ENCODE measurements at regions not wholly inside any gene's neighbourhood (a gene's known extent, or its start where the extent isn't known, plus 50 kb on each side); places are given as distances from the start of the nearest gene placed in this dataset.
A peak's percentile ranks its signal among the peaks of the same experiment; 100 is the strongest.
"Not testable (repeated sequence)": the region's sequence is repeated elsewhere in the genome, so short reads cannot be mapped to it uniquely, and the experiment has no call there.

GRCh38 chr2:53209679-53210458 lies 557.7 kb upstream of the CHAC2 start:
- no peak for DNase-seq (ENCODE audit: low read depth)

GRCh38 chr2:53208815-53209214 lies 558.8 kb upstream of the CHAC2 start:
- no peak for DNase-seq (ENCODE audit: low read depth)

GRCh38 chr2:53206226-53206625 lies 561.4 kb upstream of the CHAC2 start:
- DNase-seq (ENCODE audit: low read depth) = not testable (repeated sequence)

GRCh38 chr2:53202063-53202462 lies 565.5 kb upstream of the CHAC2 start:
- peak; percentile 98 for DNase-seq (ENCODE audit: low read depth)

- DNase-seq (ENCODE audit: low read depth) = no peak
Observed at GRCh38 chr2:53200072-53200471, 567.5 kb upstream of the CHAC2 start.

- no peak for DNase-seq (ENCODE audit: low read depth)
Observed at GRCh38 chr2:53188851-53189510, 578.6 kb upstream of the CHAC2 start.

- DNase-seq (ENCODE audit: low read depth) = peak; percentile 11
Observed at GRCh38 chr2:53183581-53183980, 584.0 kb upstream of the CHAC2 start.

- DNase-seq (ENCODE audit: low read depth) = peak; percentile 28
Observed at GRCh38 chr2:53182601-53183000, 585.0 kb upstream of the CHAC2 start.

- DNase-seq (ENCODE audit: low read depth) = no peak
Observed at GRCh38 chr2:53181759-53182158, 585.8 kb upstream of the CHAC2 start.

GRCh38 chr2:53177327-53177726 lies 590.3 kb upstream of the CHAC2 start:
- no peak for DNase-seq (ENCODE audit: low read depth)

- no peak for DNase-seq (ENCODE audit: low read depth)
Observed at GRCh38 chr2:53174539-53174938, 593.1 kb upstream of the CHAC2 start.

GRCh38 chr2:53173698-53174455 lies 593.7 kb upstream of the CHAC2 start:
- no peak for DNase-seq (ENCODE audit: low read depth)

- DNase-seq (ENCODE audit: low read depth) = no peak
Observed at GRCh38 chr2:53173091-53173490, 594.5 kb upstream of the CHAC2 start.

GRCh38 chr2:53170466-53170865 lies 597.1 kb upstream of the CHAC2 start:
- DNase-seq (ENCODE audit: low read depth) = no peak

GRCh38 chr2:53167227-53167626 lies 600.4 kb upstream of the CHAC2 start:
- no peak for DNase-seq (ENCODE audit: low read depth)

GRCh38 chr2:53150146-53150545 lies 617.5 kb upstream of the CHAC2 start:
- peak; percentile 83 for DNase-seq (ENCODE audit: low read depth)

- DNase-seq (ENCODE audit: low read depth) = no peak
Observed at GRCh38 chr2:53148221-53148620, 619.4 kb upstream of the CHAC2 start.

- DNase-seq (ENCODE audit: low read depth) = peak; percentile 89
Observed at GRCh38 chr2:53131416-53131815, 636.2 kb upstream of the CHAC2 start.

GRCh38 chr2:53130441-53130943 lies 637.1 kb upstream of the CHAC2 start:
- peak; percentile 89 for DNase-seq (ENCODE audit: low read depth)

GRCh38 chr2:53129851-53130250 lies 637.8 kb upstream of the CHAC2 start:
- peak; percentile 100 for DNase-seq (ENCODE audit: low read depth)

GRCh38 chr2:53127061-53127650 lies 640.4 kb upstream of the CHAC2 start:
- DNase-seq (ENCODE audit: low read depth) = peak; percentile 42

- no peak for DNase-seq (ENCODE audit: low read depth)
Observed at GRCh38 chr2:53114991-53115390, 652.6 kb upstream of the CHAC2 start.
